ENCODE measurements at regions not wholly inside any gene's neighbourhood (a gene's known extent, or its start where the extent isn't known, plus 50 kb on each side); places are given as distances from the start of the nearest gene placed in this dataset.
A peak's percentile ranks its signal among the peaks of the same experiment; 100 is the strongest.

DNA sequence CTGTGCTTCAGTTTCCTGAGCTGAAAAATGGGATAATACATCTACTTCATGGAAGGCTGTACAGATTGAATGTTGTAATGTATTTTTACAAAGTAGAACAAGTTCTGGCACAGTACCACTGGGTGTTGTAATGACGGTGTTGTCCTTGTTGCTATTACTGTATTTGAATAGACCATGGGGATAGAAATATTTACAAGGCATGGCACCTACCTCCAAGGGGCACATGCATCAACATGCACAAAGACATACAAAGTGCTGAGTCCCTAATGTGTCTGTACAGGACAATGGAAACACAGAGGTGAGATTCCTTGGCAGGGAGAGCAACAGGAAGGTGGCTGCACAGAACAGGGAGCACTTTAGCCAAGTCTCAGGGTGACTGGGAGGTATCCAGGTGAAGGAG, 930.6 kb upstream of the TMEM132C start:
- H3K27ac ChIP-seq, result no peak overlapping the region
- TF ChIP-seq, protein P1, sequence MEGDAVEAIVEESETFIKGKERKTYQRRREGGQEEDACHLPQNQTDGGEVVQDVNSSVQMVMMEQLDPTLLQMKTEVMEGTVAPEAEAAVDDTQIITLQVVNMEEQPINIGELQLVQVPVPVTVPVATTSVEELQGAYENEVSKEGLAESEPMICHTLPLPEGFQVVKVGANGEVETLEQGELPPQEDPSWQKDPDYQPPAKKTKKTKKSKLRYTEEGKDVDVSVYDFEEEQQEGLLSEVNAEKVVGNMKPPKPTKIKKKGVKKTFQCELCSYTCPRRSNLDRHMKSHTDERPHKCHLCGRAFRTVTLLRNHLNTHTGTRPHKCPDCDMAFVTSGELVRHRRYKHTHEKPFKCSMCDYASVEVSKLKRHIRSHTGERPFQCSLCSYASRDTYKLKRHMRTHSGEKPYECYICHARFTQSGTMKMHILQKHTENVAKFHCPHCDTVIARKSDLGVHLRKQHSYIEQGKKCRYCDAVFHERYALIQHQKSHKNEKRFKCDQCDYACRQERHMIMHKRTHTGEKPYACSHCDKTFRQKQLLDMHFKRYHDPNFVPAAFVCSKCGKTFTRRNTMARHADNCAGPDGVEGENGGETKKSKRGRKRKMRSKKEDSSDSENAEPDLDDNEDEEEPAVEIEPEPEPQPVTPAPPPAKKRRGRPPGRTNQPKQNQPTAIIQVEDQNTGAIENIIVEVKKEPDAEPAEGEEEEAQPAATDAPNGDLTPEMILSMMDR (conservative IDR thresholded peaks at IDR 0.05), result no peak
- TF ChIP-seq ZFX (IDR thresholded peaks at IDR 0.05), result no peak

DNA sequence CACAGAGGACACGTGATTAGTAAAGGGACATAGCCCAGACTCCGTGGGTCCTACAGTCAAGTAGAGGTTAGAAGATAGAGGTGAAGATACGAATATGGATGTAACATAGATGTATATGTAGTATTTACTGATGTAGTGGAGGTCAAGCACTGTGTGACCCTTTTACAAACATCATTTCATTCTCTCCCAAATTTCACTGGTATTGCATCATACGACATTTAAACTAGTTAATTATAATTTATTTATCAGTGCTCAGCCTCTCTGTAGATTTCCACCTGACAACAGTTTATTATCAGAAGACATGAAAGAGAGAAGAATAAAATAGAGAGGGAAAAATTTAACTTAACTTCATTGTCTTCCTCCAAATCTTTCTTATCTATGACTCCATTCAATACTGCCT, 927.9 kb upstream of the TMEM132C start:
- H3K27ac ChIP-seq, result no peak overlapping the region
- no peak for TF ChIP-seq ZFX (IDR thresholded peaks at IDR 0.05)
- TF ChIP-seq, protein P1 (conservative IDR thresholded peaks at IDR 0.05), result no peak

DNA sequence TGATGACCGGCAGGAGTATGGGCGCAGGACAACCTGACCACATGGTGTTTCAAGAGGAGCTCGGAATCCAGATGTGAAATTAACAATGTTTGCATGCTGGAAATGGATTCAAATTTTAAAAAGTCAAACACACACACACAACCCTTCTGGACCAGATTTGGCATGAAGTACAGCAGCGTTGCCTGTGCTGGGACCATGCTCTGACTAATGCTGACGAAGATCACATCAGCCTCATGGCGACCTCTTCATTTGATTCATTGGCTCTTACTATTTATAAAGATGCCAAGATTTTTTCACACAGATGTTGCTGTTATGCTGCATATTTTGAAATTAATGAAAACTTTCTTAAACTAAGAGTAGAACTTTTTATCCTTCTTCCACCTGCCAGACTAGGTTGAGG, 926.6 kb upstream of the TMEM132C start:
- TF ChIP-seq ZFX (IDR thresholded peaks at IDR 0.05), result no peak
- TF ChIP-seq, protein P1 (conservative IDR thresholded peaks at IDR 0.05), result no peak

DNA sequence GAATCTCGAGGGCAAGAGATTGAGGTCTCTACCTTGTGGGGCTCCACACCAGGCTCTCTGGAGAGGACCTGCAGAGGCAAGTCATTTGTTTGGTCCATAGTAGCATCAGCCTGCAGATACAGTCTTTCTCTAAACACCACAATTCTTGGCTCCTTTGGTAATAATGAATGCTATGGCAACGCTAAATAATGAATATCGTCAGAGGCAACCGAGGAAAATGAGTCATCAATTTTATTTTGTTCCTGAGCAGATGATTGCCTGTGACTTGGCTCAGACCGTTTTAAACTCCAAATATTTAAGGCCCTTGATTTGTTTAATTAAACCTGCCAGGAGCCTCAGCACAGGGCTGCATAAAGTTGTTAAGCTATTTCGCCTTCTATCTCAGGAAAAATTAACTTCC, 924.1 kb upstream of the TMEM132C start:
- TF ChIP-seq, protein P1 (conservative IDR thresholded peaks at IDR 0.05), result no peak
- TF ChIP-seq ZFX (IDR thresholded peaks at IDR 0.05), result no peak
- no peak overlapping the region for H3K27ac ChIP-seq

More for the DNA sequence above, 926.6 kb upstream of the TMEM132C start:
- no peak overlapping the region for H3K27ac ChIP-seq

DNA sequence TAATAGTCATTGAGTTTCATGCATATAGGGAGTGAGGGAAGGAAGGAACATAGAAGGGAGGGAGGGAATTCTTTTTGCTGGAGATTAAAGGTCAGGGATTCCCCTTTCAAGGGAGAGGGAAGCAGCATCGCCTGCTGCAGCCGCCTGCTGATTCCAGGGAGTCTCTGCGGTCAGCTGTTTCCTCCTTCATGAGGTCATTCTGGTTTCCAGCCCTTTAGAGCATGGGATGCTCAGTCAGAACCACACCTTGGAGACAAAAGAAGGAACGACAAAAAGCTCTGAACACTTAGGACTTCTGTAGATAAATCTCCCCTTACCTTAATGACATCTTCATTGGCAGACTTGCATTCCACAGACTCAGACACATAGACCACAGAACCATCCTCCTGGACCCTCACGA, 923.0 kb upstream of the TMEM132C start:
- TF ChIP-seq ZFX (IDR thresholded peaks at IDR 0.05), result no peak
- TF ChIP-seq, protein P1 (conservative IDR thresholded peaks at IDR 0.05), result no peak
- H3K27ac ChIP-seq, result no peak overlapping the region

DNA sequence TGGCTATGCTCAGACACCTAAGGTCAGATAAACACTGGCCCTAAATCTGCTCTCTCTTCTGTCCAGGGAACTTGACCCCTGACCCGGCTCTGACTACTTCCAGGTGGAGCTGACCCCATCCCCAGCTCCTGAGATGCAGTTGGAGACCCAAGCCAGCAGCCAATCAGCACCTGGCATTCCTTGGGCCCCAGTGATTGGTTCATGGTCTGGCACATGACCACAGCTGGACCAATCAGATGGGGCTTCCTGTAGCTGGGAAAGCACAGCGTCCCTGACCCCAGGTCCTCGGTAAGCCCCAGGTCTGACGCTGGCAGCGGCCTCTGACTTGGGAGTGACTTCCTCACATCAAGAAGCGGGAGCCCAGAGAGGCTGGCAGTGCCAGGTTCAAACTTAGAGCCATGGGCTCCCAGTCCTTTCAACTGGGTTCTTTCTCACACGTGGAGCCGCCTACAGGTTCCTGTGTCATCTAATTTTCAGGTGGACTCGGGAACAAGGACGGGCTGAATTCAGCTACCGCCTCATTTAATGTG, 915.4 kb upstream of the TMEM132C start:
- TF ChIP-seq ZFX (IDR thresholded peaks at IDR 0.05), result no peak
- TF ChIP-seq, protein P1 (conservative IDR thresholded peaks at IDR 0.05), result no peak

DNA sequence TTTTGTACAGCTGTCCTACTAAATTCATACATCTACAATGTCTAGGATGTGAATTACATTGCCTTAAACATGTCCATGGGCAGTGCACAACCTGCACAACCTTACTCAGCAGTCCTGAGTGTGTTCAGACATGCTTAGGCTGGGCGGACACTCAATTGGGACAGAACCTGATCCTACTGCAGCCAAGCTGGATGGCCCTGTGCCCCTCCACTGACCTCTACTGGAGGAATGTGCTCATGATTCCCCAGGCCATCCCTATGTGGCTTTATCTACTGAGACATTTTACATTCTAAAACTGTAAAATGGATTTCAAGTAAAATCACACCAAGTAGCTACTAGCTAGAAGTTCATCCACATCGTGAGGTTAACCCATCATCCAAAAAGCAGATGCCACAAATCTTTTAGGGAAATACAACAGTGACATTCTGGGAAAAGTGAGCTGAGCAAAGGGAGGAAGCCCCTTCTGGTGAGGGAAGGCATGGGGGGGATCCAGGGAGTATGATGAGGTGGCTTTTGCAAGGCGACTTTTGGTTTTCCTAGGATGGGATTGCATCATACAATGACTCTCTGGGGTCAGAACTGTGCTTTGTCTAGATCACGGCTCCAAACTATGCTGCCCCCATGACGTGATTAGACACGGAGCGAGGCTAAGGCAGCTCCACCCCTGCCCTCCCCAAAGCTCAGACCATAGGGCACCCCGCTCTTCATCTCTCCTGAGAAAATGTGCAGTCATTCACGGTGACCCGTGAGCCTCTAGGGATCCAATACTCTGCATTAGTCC, 911.7 kb upstream of the TMEM132C start:
- no peak overlapping the region for H3K27ac ChIP-seq
- no peak for TF ChIP-seq ZFX (IDR thresholded peaks at IDR 0.05)
- TF ChIP-seq, protein P1 (conservative IDR thresholded peaks at IDR 0.05), result peak; percentile 85

More for the DNA sequence above, 915.4 kb upstream of the TMEM132C start:
- H3K27ac ChIP-seq, result no peak overlapping the region
